Neutrophil (primary cell): ENCODE measurements at regions not wholly inside any gene's neighbourhood (a gene's known extent, or its start where the extent isn't known, plus 50 kb on each side); places are given as distances from the start of the nearest gene placed in this dataset.

Experiments used
- H3K27ac ChIP-seq: fragments of 200-600 bp; sonication (generic); 2 replicates; pipeline ENCODE4 v1.5.1; 2016; ENCODE audit warnings: mild to moderate bottlenecking, moderate library complexity
- H3K27me3 ChIP-seq: fragments of 200-600 bp; sonication (generic); 2 replicates; pipeline ENCODE4 v1.6.0; 2016; ENCODE audit warnings: mild to moderate bottlenecking
- H3K36me3 ChIP-seq: fragments of 200-600 bp; sonication (generic); 2 replicates; pipeline ENCODE4 v1.5.1; 2017
- H3K4me1 ChIP-seq, 2 experiments: fragments of 200-600 bp in 1 of 2; sonication (generic) in 1 of 2; 1 replicate in 1 of 2; 2 replicates in 1 of 2; pipeline versions ENCODE4 v1.5.1 to v1.6.1; 2013 to 2016; ENCODE audit warnings: low read depth in 1 of 2, low read length in 1 of 2, mild to moderate bottlenecking in 1 of 2, moderate library complexity in 1 of 2; ENCODE audit not compliant: control insufficient read depth in 1 of 2, insufficient read depth in 1 of 2
- H3K4me3 ChIP-seq, 2 experiments: fragments of 200-600 bp in 1 of 2; sonication (generic) in 1 of 2; 1 replicate in 1 of 2; 2 replicates in 1 of 2; pipeline ENCODE4 v1.5.1; 2013 to 2016; ENCODE audit warnings: low read depth in 1 of 2, low read length in 1 of 2, mild to moderate bottlenecking in 1 of 2, moderate library complexity in 1 of 2
- H3K9me3 ChIP-seq: fragments of 200-600 bp; sonication (generic); 2 replicates; pipeline ENCODE4 v1.5.1; 2016
- TF ChIP-seq, protein P1 (sequence below): fragments of 200-600 bp; sonication (generic); IDR thresholded peaks from 2 replicates; pipeline ENCODE4 v1.5.1; 2016; ENCODE audit warnings: antibody characterized with exemption

DNA sequence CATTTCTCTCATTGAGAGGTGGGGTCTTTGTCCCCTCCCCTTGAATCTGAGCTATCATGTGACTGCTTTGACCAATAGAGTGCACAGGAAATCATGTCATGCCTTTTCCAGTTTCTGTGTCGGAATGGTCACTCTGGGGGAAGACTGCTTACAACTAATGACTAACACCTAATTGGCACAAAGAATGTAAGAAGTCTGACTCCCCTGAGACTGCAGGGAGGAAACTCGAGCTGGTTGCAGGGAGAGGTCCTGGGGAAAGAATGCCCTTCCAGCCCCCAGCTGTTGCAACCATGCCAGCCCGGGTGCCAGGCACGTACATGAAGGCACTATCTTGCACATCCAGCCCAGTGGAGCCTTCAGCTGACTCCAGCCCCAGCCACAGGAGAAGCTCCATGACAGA is 254.2 kb downstream of the DHX15 start:
- Histone ChIP-seq H3K9me3 (no peaks in the 10 kb centered on the region), H3K4me3 (no peak overlapping the region), H3K27ac (no peak overlapping the region), H3K27me3 (no peaks in the 10 kb centered on the region), H3K36me3 (no peaks in the 10 kb centered on the region), H3K4me1 (no peaks in the 10 kb centered on the region)
- TF ChIP-seq, protein P1, sequence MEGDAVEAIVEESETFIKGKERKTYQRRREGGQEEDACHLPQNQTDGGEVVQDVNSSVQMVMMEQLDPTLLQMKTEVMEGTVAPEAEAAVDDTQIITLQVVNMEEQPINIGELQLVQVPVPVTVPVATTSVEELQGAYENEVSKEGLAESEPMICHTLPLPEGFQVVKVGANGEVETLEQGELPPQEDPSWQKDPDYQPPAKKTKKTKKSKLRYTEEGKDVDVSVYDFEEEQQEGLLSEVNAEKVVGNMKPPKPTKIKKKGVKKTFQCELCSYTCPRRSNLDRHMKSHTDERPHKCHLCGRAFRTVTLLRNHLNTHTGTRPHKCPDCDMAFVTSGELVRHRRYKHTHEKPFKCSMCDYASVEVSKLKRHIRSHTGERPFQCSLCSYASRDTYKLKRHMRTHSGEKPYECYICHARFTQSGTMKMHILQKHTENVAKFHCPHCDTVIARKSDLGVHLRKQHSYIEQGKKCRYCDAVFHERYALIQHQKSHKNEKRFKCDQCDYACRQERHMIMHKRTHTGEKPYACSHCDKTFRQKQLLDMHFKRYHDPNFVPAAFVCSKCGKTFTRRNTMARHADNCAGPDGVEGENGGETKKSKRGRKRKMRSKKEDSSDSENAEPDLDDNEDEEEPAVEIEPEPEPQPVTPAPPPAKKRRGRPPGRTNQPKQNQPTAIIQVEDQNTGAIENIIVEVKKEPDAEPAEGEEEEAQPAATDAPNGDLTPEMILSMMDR = no peak

DNA sequence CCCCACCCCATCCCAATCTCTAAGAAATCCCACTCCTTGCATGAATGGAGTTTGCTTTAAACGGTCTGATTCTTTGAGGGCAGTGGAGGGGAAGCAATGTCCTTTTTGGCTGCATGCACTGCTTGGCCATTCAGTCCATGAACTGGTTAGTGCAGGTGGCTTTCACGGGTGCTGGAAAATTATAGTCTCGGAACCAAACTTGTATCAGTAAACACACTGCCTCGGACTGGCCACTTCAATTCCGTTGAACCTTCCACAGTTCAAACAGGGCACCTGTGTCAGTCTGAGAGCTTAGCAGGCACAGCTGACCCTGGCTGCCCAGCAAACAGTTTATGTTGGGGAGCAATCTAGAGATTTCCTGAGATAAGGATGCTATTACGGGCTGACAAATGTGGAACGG is 255.6 kb downstream of the DHX15 start:
- Histone ChIP-seq H3K9me3 (no peaks in the 10 kb centered on the region), H3K4me3 (no peak overlapping the region), H3K36me3 (no peaks in the 10 kb centered on the region), H3K27ac (no peak overlapping the region), H3K27me3 (no peaks in the 10 kb centered on the region), H3K4me1 (no peaks in the 10 kb centered on the region)
- TF ChIP-seq, protein P1 = no peak

DNA sequence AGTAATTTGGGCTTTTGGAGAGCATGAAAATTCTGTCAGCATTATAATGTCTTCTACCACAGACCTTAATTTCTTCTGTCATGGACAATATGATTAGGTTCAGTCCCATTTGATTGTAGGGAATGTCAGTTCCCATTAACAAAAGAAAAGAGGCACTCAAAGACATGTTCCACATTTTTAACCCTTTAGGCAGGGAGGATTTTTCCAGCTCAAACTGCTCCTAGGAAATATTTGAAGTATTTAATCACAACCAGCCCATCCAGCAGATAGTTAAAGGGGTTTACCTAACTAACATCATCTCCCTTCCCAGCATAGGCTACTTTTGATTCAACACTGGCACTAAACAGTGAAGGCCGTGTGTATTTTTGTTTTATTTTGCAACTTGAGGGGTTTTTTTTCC is 256.0 kb downstream of the DHX15 start:
- TF ChIP-seq, protein P1 = no peak
- no peak overlapping the region for H3K4me3 ChIP-seq
- no peaks in the 10 kb centered on the region for H3K9me3 ChIP-seq
- no peak overlapping the region for H3K27ac ChIP-seq
- no peaks in the 10 kb centered on the region for H3K27me3 ChIP-seq
- no peaks in the 10 kb centered on the region for H3K36me3 ChIP-seq
- no peaks in the 10 kb centered on the region for H3K4me1 ChIP-seq

DNA sequence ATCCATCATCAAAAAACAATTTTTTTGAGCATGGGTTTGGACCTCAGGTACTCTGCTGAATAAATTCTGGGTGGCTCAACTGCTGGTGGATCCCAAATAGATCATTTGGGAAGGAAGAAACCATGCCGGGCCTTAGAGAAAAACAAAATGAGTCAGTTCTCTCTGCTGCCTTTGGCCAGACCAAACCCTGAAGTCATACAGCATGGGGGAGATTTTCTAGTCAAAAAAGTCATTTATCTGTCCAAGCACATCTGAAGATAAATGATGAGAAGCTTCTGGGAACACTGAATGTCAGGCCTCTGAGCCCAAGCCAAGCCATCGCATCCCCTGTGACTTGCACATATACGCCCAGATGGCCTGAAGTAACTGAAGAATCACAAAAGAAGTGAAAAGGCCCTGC is 261.4 kb downstream of the DHX15 start:
- TF ChIP-seq, protein P1 = no peak
- Histone ChIP-seq H3K27me3 (peaks cover 10% of the 10 kb centered on the region), H3K36me3 (no peaks in the 10 kb centered on the region), H3K27ac (no peak overlapping the region), H3K4me1 (no peaks in the 10 kb centered on the region), H3K4me3 (no peak overlapping the region), H3K9me3 (no peaks in the 10 kb centered on the region)

DNA sequence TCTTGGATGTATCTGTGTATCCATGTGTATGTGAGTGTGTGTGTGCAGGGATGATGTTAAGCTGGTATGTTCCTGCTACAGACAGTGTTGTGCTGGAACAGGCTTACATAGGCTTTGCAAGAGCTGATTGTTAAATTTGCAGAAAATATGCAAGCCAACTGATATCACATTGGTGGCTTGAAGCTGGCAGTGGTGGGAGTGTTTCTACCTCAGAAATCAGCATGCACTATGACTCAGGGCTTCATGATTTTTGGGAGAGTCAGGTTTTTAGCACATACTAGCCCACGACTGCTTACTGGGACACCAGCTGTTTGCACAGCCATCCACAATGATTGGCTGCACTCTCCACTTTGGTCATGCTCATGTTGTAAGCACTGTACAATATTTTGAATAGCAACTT is 261.8 kb downstream of the DHX15 start:
- no peak overlapping the region for H3K4me3 ChIP-seq
- peaks cover 10% of the 10 kb centered on the region for H3K27me3 ChIP-seq
- H3K4me1 ChIP-seq = no peaks in the 10 kb centered on the region
- H3K9me3 ChIP-seq = no peaks in the 10 kb centered on the region
- no peaks in the 10 kb centered on the region for H3K36me3 ChIP-seq
- TF ChIP-seq, protein P1 = no peak
- H3K27ac ChIP-seq = no peak overlapping the region

DNA sequence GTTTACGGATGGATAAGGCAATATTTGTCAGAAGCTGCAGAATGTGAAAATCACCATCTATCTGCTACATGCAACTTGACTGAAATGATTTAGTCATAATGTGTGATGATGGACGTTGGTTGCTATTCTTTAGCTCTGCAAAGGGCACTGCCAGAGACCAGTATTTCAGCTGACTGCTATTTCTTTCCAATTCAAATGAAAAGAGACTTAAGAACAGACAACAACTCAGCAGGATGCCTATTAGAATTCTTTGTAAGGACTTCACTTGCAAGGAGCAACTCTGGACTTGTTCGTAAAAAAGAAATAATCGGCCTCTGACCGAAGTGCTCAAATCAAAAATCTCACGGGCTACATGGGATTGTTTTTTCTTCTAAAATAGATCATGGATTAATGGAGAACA is 262.7 kb downstream of the DHX15 start:
- Histone ChIP-seq H3K4me3 (no peak overlapping the region), H3K36me3 (no peaks in the 10 kb centered on the region), H3K27me3 (peaks cover 10% of the 10 kb centered on the region), H3K9me3 (no peaks in the 10 kb centered on the region), H3K27ac (no peak overlapping the region), H3K4me1 (no peaks in the 10 kb centered on the region)
- TF ChIP-seq, protein P1 = no peak
